GM13977 (cell line): ENCODE measurements at regions not wholly inside any gene's neighbourhood (a gene's known extent, or its start where the extent isn't known, plus 50 kb on each side); places are given as distances from the start of the nearest gene placed in this dataset.
"Not testable (repeated sequence)": the region's sequence is repeated elsewhere in the genome, so short reads cannot be mapped to it uniquely, and the experiment has no call there.

Source experiments
- DNase-seq: peaks from one replicate; pipeline ENCODE4 v3.0.0; 2012; ENCODE audit warnings: low spot score
- in situ Hi-C: fragments of 300-500 bp; cut with MboI; formaldehyde crosslinking; loops from one replicate; pipeline ENCODE4 v1.12.0; 2022; ENCODE audit warnings: low sequenced_read_pairs, low pct_unique_long_range_greater_than_20kb, mixed read lengths, inconsistent platforms; ENCODE audit not compliant: unreplicated experiment
- TF ChIP-seq, protein P1 (sequence below): IDR thresholded peaks from 2 replicates; pipeline ENCODE4 v1.5.1; 2012; ENCODE audit warnings: mild to moderate bottlenecking, control low read depth; ENCODE audit not compliant: insufficient read depth; ENCODE audit errors: extremely low read depth, missing control alignments

- TF ChIP-seq, protein P1, sequence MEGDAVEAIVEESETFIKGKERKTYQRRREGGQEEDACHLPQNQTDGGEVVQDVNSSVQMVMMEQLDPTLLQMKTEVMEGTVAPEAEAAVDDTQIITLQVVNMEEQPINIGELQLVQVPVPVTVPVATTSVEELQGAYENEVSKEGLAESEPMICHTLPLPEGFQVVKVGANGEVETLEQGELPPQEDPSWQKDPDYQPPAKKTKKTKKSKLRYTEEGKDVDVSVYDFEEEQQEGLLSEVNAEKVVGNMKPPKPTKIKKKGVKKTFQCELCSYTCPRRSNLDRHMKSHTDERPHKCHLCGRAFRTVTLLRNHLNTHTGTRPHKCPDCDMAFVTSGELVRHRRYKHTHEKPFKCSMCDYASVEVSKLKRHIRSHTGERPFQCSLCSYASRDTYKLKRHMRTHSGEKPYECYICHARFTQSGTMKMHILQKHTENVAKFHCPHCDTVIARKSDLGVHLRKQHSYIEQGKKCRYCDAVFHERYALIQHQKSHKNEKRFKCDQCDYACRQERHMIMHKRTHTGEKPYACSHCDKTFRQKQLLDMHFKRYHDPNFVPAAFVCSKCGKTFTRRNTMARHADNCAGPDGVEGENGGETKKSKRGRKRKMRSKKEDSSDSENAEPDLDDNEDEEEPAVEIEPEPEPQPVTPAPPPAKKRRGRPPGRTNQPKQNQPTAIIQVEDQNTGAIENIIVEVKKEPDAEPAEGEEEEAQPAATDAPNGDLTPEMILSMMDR, result no peak
- no peak for DNase-seq
- in situ Hi-C loops, result no loop called here
These were observed 90.8 kb upstream of the EEPD1 start for GRCh38 chr7:36062154-36062815.

GRCh38 chr7:36064676-36065075 lies 88.4 kb upstream of the EEPD1 start:
- TF ChIP-seq, protein P1, result no peak
- no peak for DNase-seq
- in situ Hi-C loops, result no loop called here

DNA sequence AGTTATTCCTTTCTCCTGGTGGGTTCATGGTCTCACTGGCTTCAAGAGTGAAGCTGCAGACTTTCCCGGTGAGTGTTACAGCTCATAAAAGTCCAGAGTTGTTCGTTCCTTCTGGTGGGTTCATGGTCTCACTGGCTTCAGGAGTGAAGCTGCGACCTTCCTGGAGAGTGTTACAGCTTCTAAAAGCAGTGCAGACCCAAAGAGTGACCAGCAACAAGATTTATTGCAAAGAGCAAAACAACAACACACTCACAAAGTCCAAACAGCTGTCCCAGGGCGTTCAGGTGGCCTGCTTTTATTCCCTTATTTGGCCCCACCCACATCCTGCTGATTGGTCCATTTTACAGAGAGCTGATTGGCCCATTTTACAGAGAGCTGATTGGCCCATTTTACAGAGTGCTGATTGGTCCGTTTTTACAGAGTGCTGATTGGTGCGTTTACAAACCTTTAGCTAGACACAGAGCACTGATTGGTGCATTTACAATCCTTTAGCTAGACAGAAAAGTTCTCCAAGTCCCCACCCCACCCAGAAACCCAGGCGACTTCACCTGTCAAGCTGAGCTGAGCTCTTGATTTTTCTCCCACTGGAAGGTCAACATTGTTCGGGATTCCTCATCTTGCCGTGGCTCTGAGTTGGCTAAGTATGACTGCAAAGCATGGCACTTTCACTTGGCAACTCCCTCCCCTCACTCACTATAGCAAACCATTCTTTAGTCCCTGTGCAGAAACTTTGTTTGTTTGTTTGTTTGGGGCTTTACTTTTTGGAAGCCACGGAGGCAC lies 87.3 kb upstream of the EEPD1 start:
- in situ Hi-C loops, DNase-seq: not testable (repeated sequence)

DNA sequence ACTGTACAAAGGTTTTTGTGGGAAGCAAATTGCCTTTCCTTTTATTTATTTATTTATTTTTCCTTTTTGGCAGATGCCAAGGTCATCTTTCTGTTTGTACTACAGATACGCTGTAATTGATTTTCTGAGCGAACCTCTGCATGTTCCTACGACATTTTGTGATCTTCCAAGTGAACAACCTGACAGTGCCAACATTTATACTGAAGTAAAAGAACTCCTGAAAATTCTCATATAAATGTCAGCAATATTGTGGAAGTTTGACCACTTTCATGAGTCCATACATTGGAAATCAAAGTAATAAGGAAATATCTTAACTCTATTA lies 86.8 kb upstream of the EEPD1 start:
- in situ Hi-C loops, result no loop called here
- TF ChIP-seq, protein P1, result no peak
- no peak for DNase-seq

- TF ChIP-seq, protein P1, result no peak
- in situ Hi-C loops, result no loop called here
- no peak for DNase-seq
These were observed 82.8 kb upstream of the EEPD1 start for GRCh38 chr7:36070230-36070629.

- TF ChIP-seq, protein P1, result no peak
- in situ Hi-C loops, result no loop called here
- DNase-seq, result no peak
These were observed 81.4 kb upstream of the EEPD1 start for GRCh38 chr7:36071605-36072004.

DNA sequence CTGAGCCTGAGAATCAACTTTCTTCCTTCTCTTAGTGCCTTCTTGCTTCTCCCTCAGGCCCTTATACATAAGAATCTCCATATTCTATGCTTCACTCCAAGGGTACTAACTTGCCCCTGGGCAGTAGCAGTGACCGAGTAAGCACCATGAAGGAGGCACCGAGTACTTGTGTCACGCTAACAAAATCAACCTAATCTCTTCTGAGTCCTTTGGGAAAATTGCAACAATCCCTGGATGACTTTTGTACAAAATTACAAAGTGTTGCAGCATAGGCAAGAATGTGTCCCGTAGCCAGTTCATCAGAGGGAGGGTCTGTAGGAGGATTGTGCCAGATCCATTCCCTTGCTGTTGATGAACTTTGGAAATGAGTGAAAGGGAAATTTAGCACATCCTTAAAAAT lies 80.4 kb upstream of the EEPD1 start:
- in situ Hi-C loops, result no loop called here
- TF ChIP-seq, protein P1, result no peak
- no peak for DNase-seq
